ENCODE measurements at regions not wholly inside any gene's neighbourhood (a gene's known extent, or its start where the extent isn't known, plus 50 kb on each side); places are given as distances from the start of the nearest gene placed in this dataset.

DNA sequence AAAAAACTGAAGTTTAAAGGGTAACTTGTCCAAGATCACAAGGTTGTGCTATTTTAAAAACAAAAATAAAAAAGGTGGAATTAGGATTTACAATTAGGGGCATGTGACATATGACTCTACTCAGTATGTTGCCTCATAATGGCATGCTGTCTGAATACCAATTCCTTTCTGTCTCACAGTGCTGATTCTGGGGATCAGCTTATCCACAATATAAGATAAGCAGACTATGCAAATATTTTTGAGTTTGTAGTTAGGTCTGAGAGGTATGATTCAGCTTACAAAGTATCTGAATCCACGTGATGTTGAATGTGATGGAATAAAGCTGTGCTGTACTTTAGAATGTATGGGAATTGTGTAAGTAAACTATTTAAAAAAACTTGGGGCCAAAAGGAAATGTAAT, 216.6 kb downstream of the HHIPL2 start:
- H3K27ac Mint-ChIP-seq, result no peak overlapping the region

More for the DNA sequence above, 216.6 kb downstream of the HHIPL2 start:
- no CpG with 5 or more reads among the region's 1 CpG for WGBS (ENCODE audit: extremely low coverage, insufficient read length, low lambda C conversion rate)
- H3K9me3 Mint-ChIP-seq, result no peaks in the 10 kb centered on the region
- Histone ChIP-seq H3K79me2 (ENCODE audit: insufficient read depth, low read length) (no peaks in the 10 kb centered on the region), H4K5ac (ENCODE audit: insufficient read length, low read depth, low read length) (no peak overlapping the region), H3K79me1 (ENCODE audit: insufficient read depth, low read depth, low read length, poor library complexity, severe bottlenecking) (no peaks in the 10 kb centered on the region), H2BK20ac (ENCODE audit: low read depth, low read length, poor library complexity, severe bottlenecking) (no peak overlapping the region), H3K14ac (ENCODE audit: insufficient read depth, low read length) (no peak overlapping the region), H3K4me2 (ENCODE audit: insufficient read depth, insufficient read length, low read length) (no peak overlapping the region), H4K91ac (ENCODE audit: insufficient read length, low read depth, low read length) (no peak overlapping the region), H3K9ac (ENCODE audit: extremely low read depth, insufficient read length, low read length) (no peak overlapping the region), H2AFZ (ENCODE audit: low read length) (no peak overlapping the region), H3K23me2 (ENCODE audit: insufficient read length, low read depth, low read length, poor library complexity, severe bottlenecking) (no peaks in the 10 kb centered on the region), H3K4me1 (ENCODE audit: insufficient read depth, low read length) (no peaks in the 10 kb centered on the region), H3K27ac (ENCODE audit: insufficient read length, low read depth, low read length) (no peak overlapping the region), H3K4ac (ENCODE audit: low read depth, low read length) (no peak overlapping the region), H3K9me3 (ENCODE audit: control insufficient read depth, low read depth, low read length) (no peaks in the 10 kb centered on the region), H4K20me1 (ENCODE audit: control insufficient read depth, insufficient read depth, insufficient read length) (no peaks in the 10 kb centered on the region), H3K23ac (ENCODE audit: insufficient read length, low read depth, low read length) (no peak overlapping the region), H2BK120ac (ENCODE audit: low read depth, low read length, poor library complexity, severe bottlenecking) (no peak overlapping the region), H2BK12ac (ENCODE audit: insufficient read length, low read depth, low read length) (no peak overlapping the region), H2AK5ac (ENCODE audit: insufficient read length, low read length) (no peak overlapping the region), H2BK15ac (ENCODE audit: low read depth, low read length) (no peak overlapping the region), H3K56ac (ENCODE audit: insufficient read length, low read depth, low read length) (no peak overlapping the region), H3K18ac (ENCODE audit: insufficient read length, low read depth, low read length) (no peak overlapping the region), H3K27me3 (ENCODE audit: insufficient read depth, low read length) (no peaks in the 10 kb centered on the region), H3T11ph (ENCODE audit: low read length) (no peak overlapping the region), H2BK5ac (ENCODE audit: insufficient read length, low read length) (no peak overlapping the region), H4K8ac (replicated peaks; ENCODE audit: insufficient read length, low read depth, low read length) (no peak overlapping the region)
- TF ChIP-seq, protein P1, sequence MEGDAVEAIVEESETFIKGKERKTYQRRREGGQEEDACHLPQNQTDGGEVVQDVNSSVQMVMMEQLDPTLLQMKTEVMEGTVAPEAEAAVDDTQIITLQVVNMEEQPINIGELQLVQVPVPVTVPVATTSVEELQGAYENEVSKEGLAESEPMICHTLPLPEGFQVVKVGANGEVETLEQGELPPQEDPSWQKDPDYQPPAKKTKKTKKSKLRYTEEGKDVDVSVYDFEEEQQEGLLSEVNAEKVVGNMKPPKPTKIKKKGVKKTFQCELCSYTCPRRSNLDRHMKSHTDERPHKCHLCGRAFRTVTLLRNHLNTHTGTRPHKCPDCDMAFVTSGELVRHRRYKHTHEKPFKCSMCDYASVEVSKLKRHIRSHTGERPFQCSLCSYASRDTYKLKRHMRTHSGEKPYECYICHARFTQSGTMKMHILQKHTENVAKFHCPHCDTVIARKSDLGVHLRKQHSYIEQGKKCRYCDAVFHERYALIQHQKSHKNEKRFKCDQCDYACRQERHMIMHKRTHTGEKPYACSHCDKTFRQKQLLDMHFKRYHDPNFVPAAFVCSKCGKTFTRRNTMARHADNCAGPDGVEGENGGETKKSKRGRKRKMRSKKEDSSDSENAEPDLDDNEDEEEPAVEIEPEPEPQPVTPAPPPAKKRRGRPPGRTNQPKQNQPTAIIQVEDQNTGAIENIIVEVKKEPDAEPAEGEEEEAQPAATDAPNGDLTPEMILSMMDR (conservative IDR thresholded peaks at IDR 0.05), result no peak
- peaks cover 0 to 8% of the 10 kb centered on the region in 2 experiments; a peak in 2 of 4 replicates for H3K4me1 Mint-ChIP-seq
- H3K4me3 Mint-ChIP-seq, result no peak overlapping the region
- H3K36me3 Mint-ChIP-seq (ENCODE audit: insufficient read depth in 1 of 3, low read depth in 3 of 3), result no peaks in the 10 kb centered on the region
- no peaks in the 10 kb centered on the region for H3K27me3 Mint-ChIP-seq (ENCODE audit: low read depth)
- no peak for DNase-seq
